ENCODE measurements at regions not wholly inside any gene's neighbourhood (a gene's known extent, or its start where the extent isn't known, plus 50 kb on each side); places are given as distances from the start of the nearest gene placed in this dataset.

DNA sequence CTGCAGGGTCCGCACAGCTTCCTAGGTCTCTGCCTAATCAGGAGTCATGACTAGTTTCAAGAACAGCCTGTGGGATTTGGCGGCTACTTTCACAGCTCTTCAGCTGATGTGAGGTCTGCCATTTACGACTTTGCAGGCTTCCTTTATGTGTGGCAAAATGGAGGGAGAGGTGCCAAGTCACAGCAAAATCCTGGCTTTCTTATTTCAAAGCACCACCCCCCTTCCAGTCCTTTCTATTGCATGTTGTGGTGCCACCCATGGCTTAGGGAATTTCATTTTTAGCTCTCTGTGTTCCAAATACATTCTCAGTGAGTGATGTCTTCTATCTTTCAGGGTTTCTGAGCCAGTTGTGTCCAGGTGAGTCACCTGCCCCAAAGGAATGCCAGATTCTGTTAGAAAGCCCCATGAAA is 75.1 kb upstream of the WLS start:
- in situ Hi-C loops (cut with HindIII; ENCODE audit: low pct_ligation_motif_present, low pct_unique_long_range_greater_than_20kb, low sequenced_read_pairs): no loop called here
- DNase-seq: no peak

DNA sequence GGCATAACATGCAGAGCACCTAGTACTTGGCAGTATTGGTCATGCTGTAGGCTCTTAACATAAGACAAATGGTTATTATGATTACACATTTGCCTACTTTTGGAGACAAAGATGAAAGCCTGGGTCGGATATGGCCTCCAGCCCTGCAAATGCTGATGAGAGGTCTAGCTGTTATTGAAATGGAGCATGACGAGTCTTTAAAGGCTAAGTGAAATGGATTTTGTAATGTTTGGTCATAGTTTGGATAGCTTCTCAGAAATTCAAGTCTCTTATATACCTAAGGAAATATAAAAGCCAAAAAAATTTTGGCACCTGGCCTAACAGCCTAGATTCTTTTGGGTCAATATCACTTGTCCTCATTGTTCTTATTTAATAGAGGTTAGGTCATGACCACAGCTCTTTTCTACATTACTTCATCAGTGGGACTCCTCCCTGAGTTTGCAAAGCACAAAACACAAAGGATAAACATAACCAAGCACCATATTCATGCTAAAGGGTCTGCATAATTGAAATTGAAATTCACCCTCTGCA is 69.2 kb upstream of the WLS start:
- DNase-seq: no peak
- in situ Hi-C loops (cut with HindIII; ENCODE audit: low pct_ligation_motif_present, low pct_unique_long_range_greater_than_20kb, low sequenced_read_pairs): no loop called here

DNA sequence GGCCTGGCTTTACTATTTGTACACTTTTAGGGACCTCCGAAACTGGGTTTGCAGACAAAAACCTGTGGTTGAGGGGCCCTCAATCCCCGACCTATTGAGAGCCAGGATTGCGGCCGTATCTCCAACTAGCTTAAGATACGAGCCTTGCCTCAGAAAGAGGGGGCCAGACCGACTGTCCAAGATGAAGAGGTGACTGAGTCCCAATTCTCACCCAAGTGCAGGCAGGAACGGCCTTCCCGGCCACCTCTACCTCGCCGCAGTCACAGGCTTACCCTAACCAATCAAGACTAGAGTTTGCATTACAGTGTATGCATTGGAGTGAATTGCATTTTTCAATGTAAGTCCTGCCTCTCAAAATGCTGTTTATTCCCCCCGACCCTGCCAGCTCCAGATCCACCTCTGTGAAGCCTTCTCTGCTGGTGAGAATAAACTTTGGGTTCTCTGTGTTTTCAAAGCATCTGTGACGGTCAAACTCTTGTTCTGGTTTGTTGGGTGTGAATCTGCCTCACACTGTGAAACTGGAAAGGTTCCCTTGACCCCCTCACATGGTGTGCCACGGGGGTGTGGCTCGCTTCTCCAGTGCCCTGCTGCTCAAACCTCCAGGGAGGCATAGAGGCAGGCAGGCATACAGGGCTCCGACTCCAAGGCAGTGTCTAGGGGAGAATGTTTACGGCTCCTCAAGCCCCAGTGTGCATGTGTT is 62.2 kb upstream of the WLS start:
- in situ Hi-C loops (cut with HindIII; ENCODE audit: low pct_ligation_motif_present, low pct_unique_long_range_greater_than_20kb, low sequenced_read_pairs): no loop called here
- no peak for DNase-seq

DNA sequence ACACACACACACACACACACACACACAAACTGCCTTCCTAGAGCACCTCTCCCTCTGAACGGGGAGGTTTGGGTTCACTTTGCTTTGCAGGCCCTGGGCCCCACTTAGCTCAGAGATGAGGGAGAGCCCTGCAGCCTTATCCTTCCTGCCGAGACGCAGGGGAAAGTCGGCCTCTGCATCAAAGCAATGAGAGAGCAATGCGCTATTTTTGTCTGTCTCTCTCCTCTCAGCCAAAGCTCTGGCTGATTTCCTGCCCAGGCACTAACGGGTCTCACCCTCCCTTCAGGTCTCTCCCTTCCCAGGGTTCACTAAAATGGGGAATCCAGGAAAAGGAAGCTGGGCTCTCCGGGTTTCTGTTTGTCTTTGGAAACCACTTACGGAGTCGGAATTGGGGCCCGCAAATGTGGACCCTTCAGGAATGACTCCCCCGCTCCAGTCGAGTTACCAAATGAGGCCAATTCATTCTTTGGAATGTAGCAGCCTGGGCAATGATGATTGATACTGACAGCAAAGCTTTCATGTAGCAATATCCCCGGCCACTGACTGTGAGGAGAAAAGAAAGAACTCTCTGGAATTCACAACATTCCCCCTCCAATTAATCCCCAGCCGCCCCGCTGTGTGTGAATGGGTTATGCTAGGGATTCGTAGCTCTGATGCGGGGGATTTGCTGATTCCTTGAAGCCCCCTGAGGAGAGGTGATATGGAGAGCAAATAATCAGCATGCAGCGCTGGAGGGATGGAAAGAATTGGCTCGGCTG is 61.5 kb upstream of the WLS start:
- no peak for DNase-seq

DNA sequence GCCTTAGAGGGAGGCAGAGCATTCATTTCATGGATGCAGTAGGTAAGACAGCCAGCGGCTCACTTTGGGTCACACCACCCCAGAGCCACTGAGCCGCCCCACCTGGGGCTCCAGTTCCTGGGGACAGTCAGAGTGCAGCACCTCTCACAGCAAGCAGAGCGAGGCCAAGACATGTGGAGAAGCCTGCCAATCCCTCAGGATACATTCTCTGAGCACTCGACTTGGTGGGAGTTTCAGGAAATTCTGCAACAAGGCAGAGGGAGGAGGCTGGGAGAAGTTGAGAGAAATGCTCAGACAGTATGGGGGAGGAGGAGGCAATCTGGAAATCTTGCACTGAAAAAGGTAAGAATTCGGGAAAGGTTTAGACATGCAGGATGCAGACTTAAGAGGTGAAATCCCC is 60.8 kb upstream of the WLS start:
- in situ Hi-C loops (cut with HindIII; ENCODE audit: low pct_ligation_motif_present, low pct_unique_long_range_greater_than_20kb, low sequenced_read_pairs): no loop called here
- DNase-seq: no peak

More for the DNA sequence above, 61.5 kb upstream of the WLS start:
- in situ Hi-C loops (cut with HindIII; ENCODE audit: low pct_ligation_motif_present, low pct_unique_long_range_greater_than_20kb, low sequenced_read_pairs): no loop called here

DNA sequence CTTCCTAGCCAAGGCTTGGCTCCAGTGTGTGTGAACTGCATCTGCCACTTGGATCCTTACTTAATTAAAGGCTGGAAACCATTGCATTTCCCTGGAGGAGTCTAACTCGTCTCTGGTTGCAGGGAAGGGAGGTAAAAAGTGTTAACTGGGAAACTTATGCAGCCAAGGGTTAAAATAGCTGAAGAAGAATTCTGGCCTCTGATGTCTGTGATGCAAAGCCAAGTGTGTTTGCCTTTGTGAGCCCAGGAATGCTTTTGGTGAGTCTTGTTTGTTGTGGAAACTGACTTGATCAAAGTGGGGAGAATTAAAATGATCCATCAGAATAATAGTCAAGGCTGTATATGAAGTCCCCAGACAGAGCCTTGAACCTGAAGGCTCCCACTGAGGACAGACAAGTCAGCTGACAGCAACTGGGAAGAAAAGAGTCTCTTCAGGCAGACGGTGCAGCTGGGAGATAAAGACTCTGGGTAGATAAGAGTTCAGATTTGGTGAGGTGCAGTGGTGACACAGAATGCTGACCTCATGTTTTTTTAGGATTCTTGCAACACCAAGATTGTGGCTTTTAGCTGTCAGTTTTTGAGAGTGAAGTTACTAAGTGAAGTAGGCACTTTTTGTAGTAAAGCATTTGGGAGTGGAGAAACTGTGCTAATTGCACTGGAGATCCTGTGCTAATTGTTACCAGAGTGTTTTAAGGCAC is 59.5 kb upstream of the WLS start:
- in situ Hi-C loops (cut with HindIII; ENCODE audit: low pct_ligation_motif_present, low pct_unique_long_range_greater_than_20kb, low sequenced_read_pairs): no loop called here
- DNase-seq: no peak

DNA sequence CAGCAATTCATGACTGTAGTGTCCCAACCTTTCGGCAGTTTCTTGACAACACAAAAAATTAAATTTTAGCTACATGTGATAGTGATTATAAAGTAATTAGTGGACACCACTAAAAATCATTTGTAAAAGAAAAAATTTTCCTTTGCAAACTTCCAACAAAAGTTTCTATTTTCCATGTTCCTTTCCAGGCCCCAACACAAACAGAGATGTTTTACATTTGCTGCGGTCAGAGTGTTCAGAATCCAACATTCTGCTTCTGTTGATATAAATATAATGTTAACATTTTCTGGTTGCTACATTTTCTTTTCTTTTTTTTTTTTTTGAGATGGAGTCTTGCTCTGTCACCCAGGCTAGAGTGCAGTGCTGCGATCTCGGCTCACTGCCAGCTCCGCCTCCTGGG is 54.9 kb upstream of the WLS start:
- in situ Hi-C loops (cut with HindIII; ENCODE audit: low pct_ligation_motif_present, low pct_unique_long_range_greater_than_20kb, low sequenced_read_pairs): no loop called here

DNA sequence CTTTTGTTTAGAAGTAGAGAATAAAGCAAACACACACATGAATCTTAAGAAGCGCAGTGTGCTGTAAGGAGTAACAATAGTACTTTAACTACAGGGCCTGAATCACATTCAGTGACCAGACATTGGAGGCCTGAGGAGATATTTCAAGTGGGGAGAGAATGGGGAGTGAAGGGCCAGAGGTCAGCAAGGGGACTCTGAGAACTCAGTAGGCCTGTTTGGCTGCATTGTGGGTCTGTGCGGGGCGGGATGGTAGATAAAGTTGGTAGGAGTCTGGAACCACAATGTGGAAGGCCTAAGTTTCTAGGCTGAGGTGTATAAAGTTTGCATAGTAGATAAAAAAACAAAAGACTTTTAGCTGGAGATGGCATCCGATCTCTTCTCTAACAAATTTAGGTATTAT is 52.7 kb upstream of the WLS start:
- DNase-seq: no peak
- in situ Hi-C loops (cut with HindIII; ENCODE audit: low pct_ligation_motif_present, low pct_unique_long_range_greater_than_20kb, low sequenced_read_pairs): no loop called here

More for the DNA sequence above, 54.9 kb upstream of the WLS start:
- no peak for DNase-seq

DNA sequence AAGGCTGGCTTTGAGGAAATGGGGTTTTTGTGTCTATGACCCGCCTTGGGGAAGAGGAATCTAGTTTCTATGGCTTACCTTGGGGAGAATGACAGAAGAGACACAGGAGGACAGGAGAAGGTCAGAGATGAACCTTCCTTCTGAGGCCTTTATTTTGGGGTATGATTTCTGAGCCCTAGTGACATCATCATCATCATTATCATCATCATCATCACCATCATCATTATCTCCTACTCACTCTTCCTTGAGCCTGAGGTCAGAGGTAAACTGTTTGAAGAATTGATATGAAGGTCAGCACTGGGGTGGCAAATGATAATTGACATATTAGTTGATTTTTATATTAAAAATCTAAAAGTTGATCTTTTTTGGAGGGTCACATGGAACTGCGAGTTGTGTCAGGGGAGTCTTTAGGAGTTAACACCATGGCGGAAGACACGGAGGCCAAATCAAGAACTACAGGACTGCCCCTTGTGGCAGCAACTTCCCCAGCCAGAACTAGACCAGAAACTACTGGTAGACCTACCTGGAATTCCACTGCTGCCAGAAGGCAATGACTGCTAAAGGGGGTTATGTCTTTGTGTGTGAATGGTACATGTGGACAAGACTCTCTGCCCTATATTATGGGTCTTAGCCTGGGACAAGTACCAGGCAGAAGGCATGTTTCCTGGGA is 49.8 kb upstream of the WLS start:
- no peak for DNase-seq
- in situ Hi-C loops (cut with HindIII; ENCODE audit: low pct_ligation_motif_present, low pct_unique_long_range_greater_than_20kb, low sequenced_read_pairs): no loop called here

Data from ACHN (cell line).